ENCODE measurements at regions not wholly inside any gene's neighbourhood (a gene's known extent, or its start where the extent isn't known, plus 50 kb on each side); places are given as distances from the start of the nearest gene placed in this dataset.

DNA sequence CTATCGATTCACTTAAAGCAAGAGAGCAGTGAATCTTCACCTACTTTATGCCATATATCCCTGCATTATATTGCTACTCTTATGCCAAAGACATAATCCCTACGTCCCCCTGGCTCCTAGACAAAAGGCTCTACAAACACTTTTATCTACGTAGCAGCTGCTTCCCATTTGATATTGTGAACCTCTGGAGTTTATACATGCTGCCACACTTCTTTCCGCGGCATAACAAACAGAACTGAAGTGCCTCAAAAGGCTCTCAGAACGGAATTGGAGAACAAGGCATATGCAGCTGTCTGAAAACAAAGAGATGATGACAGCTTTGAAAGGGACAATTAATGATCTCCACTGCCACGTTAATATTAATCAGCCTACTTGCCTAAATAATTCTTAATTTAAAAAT is 985.6 kb upstream of the LRRN3 start:
- no peak overlapping the region for H3K4me3 ChIP-seq (ENCODE audit: low read depth, low read length)
- no peaks in the 10 kb centered on the region for H3K36me3 ChIP-seq (ENCODE audit: control insufficient read depth, insufficient read depth, low read length)
- H3K27me3 ChIP-seq (ENCODE audit: control insufficient read depth, insufficient read depth, low read length) = no peaks in the 10 kb centered on the region
- TF ChIP-seq CTCF (IDR thresholded peaks at IDR 0.05; ENCODE audit: insufficient read depth, low read length, severe bottlenecking) = no peak
- no peak for FAIRE-seq
- no peak for DNase-seq (ENCODE audit: low read depth)

GRCh38 chr7:110105840-110106239 is 985.1 kb upstream of the LRRN3 start:
- FAIRE-seq (no peak), DNase-seq (ENCODE audit: low read depth) (peak; percentile 77)
- Histone ChIP-seq H3K36me3 (ENCODE audit: control insufficient read depth, insufficient read depth, low read length) (no peaks in the 10 kb centered on the region), H3K27me3 (ENCODE audit: control insufficient read depth, insufficient read depth, low read length) (no peaks in the 10 kb centered on the region), H3K4me3 (ENCODE audit: low read depth, low read length) (no peak overlapping the region)
- no peak for TF ChIP-seq CTCF (IDR thresholded peaks at IDR 0.05; ENCODE audit: insufficient read depth, low read length, severe bottlenecking)

- Histone ChIP-seq H3K27me3 (ENCODE audit: control insufficient read depth, insufficient read depth, low read length) (no peaks in the 10 kb centered on the region), H3K4me3 (ENCODE audit: low read depth, low read length) (no peak overlapping the region), H3K36me3 (ENCODE audit: control insufficient read depth, insufficient read depth, low read length) (no peaks in the 10 kb centered on the region)
- peak; percentile 51 for DNase-seq (ENCODE audit: low read depth)
- FAIRE-seq = no peak
- no peak for TF ChIP-seq CTCF (IDR thresholded peaks at IDR 0.05; ENCODE audit: insufficient read depth, low read length, severe bottlenecking)
Measured at GRCh38 chr7:110119883-110120581, 970.9 kb upstream of the LRRN3 start.

DNA sequence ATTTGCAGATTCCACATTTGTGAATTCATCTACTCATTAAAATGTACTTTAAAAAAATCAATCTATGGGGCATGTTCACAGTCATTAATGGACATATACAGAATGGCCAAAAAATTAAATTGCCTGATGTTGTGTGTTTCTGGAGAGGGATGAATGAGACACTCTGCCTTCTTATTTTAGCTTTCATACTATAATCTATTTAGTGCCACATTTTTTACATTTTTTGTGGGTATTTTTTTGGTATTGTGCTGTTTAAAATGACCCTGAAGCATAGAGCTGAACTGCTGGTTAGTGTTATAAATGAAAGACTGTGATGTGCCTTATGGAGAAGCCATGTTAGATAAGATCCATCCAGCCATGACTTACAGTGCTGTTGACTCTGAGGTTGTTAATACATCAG is 961.8 kb upstream of the LRRN3 start:
- FAIRE-seq = no peak
- Histone ChIP-seq H3K36me3 (ENCODE audit: control insufficient read depth, insufficient read depth, low read length) (no peaks in the 10 kb centered on the region), H3K27me3 (ENCODE audit: control insufficient read depth, insufficient read depth, low read length) (no peaks in the 10 kb centered on the region), H3K4me3 (ENCODE audit: low read depth, low read length) (no peak overlapping the region)
- TF ChIP-seq CTCF (IDR thresholded peaks at IDR 0.05; ENCODE audit: insufficient read depth, low read length, severe bottlenecking) = no peak
- DNase-seq (ENCODE audit: low read depth) = no peak

- no peaks in the 10 kb centered on the region for H3K36me3 ChIP-seq (ENCODE audit: control insufficient read depth, insufficient read depth, low read length)
- H3K4me3 ChIP-seq (ENCODE audit: low read depth, low read length) = no peak overlapping the region
- DNase-seq (ENCODE audit: low read depth) = no peak
- no peak for FAIRE-seq
- TF ChIP-seq CTCF (IDR thresholded peaks at IDR 0.05; ENCODE audit: insufficient read depth, low read length, severe bottlenecking) = no peak
- H3K27me3 ChIP-seq (ENCODE audit: control insufficient read depth, insufficient read depth, low read length) = no peaks in the 10 kb centered on the region
Measured at GRCh38 chr7:110130669-110131068, 960.3 kb upstream of the LRRN3 start.

DNA sequence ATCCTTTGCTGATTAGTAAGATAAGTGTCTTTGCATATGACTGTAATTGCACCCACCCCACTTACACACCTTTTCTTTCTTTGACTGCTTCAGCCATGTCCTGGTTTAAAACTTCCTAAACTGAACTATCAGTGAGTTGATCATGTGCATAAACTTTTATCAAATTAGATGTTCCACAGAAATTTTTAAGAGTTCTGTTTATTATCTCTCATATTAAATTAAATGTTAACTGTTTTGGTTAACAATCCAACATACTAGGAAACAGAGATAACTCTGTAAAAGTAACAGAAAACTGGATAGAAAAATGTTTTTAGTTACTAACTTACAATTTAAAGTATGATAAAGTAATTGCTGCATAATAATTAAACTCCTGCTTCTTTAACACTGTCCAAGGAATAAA is 959.6 kb upstream of the LRRN3 start:
- Histone ChIP-seq H3K27me3 (ENCODE audit: control insufficient read depth, insufficient read depth, low read length) (no peaks in the 10 kb centered on the region), H3K36me3 (ENCODE audit: control insufficient read depth, insufficient read depth, low read length) (no peaks in the 10 kb centered on the region), H3K4me3 (ENCODE audit: low read depth, low read length) (no peak overlapping the region)
- TF ChIP-seq CTCF (IDR thresholded peaks at IDR 0.05; ENCODE audit: insufficient read depth, low read length, severe bottlenecking) = no peak
- FAIRE-seq = no peak
- DNase-seq (ENCODE audit: low read depth) = no peak

All from bronchial epithelial cell (primary cell).